ENCODE measurements at regions not wholly inside any gene's neighbourhood (a gene's known extent, or its start where the extent isn't known, plus 50 kb on each side); places are given as distances from the start of the nearest gene placed in this dataset.

DNA sequence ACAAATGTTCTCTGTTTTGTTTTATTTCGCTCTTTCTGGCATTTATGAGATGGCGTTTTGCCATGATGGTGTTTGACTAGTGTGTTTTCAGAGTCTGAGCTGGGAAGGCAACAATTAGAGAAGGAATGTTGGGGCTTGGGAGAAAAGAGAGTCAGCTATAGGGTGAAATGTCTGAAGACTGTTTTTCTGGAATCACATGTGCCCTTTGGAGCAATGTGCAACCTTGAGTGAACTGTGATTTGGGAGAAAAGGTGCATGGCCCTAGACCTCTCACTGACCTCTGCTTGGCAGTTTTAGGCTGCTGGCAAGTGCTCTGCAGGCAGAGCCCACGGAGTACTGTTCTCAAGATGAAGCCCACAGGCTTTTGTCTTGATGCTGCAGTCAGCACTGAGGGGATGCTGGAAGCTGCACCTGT is 379.9 kb upstream of the PDE3A start:
- Mint-ChIP-seq H3K36me3 (no peaks in the 10 kb centered on the region), H3K27me3 (ENCODE audit: low read depth in 3 of 3) (no peaks in the 10 kb centered on the region), H3K27ac (peak overlapping the region in 1 of 7 donors; percentile 25), H3K4me1 (no peaks in the 10 kb centered on the region), H3K9me3 (peaks cover 0 to 2% (median 0%) of the 10 kb centered on the region in 7 donors), H3K4me3 (no peak overlapping the region)
- H3K79me2 ChIP-seq (ENCODE audit: insufficient read depth, low read length): no peaks in the 10 kb centered on the region
- intact Hi-C loops (cut with micrococcal nuclease): no loop called here
- H2AFZ ChIP-seq (ENCODE audit: insufficient read depth, low read depth, low read length, poor library complexity, severe bottlenecking): no peak overlapping the region
- no peak overlapping the region for H3K4me3 ChIP-seq (replicated peaks in 1 of 3; ENCODE audit: low read depth in 2 of 3, low read length in 3 of 3)
- H3K4me2 ChIP-seq (replicated peaks; ENCODE audit: extremely low read depth, low read length, poor library complexity, severe bottlenecking): no peak overlapping the region
- no peaks in the 10 kb centered on the region for H3K27me3 ChIP-seq (ENCODE audit: control insufficient read depth in 2 of 2, insufficient read depth in 2 of 2, low read length in 2 of 2)
- H3K9me3 ChIP-seq (replicated peaks in 1 of 2; ENCODE audit: control insufficient read depth in 1 of 2, insufficient read depth in 1 of 2, low read length in 2 of 2): no peaks in the 10 kb centered on the region
- H3K4me1 ChIP-seq (ENCODE audit: control insufficient read depth in 1 of 2, insufficient read depth in 2 of 2, low read length in 2 of 2): no peaks in the 10 kb centered on the region
- H4K20me1 ChIP-seq (ENCODE audit: insufficient read depth, low read length): no peaks in the 10 kb centered on the region
- H3K27ac ChIP-seq (ENCODE audit: low read depth in 1 of 2, low read length in 2 of 2): no peak overlapping the region
- WGBS (ENCODE audit: insufficient coverage): 90% methylated on average over 3 of the region's 3 CpGs
- TF ChIP-seq, protein P1, sequence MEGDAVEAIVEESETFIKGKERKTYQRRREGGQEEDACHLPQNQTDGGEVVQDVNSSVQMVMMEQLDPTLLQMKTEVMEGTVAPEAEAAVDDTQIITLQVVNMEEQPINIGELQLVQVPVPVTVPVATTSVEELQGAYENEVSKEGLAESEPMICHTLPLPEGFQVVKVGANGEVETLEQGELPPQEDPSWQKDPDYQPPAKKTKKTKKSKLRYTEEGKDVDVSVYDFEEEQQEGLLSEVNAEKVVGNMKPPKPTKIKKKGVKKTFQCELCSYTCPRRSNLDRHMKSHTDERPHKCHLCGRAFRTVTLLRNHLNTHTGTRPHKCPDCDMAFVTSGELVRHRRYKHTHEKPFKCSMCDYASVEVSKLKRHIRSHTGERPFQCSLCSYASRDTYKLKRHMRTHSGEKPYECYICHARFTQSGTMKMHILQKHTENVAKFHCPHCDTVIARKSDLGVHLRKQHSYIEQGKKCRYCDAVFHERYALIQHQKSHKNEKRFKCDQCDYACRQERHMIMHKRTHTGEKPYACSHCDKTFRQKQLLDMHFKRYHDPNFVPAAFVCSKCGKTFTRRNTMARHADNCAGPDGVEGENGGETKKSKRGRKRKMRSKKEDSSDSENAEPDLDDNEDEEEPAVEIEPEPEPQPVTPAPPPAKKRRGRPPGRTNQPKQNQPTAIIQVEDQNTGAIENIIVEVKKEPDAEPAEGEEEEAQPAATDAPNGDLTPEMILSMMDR (IDR thresholded peaks at IDR 0.05): no peak
- no peak for DNase-seq
- H3K9ac ChIP-seq (ENCODE audit: insufficient read depth, low read length, poor library complexity, severe bottlenecking): no peak overlapping the region
- H3K36me3 ChIP-seq (replicated peaks in 1 of 2; ENCODE audit: control insufficient read depth in 1 of 2, insufficient read depth in 2 of 2, low read length in 2 of 2): no peaks in the 10 kb centered on the region

DNA sequence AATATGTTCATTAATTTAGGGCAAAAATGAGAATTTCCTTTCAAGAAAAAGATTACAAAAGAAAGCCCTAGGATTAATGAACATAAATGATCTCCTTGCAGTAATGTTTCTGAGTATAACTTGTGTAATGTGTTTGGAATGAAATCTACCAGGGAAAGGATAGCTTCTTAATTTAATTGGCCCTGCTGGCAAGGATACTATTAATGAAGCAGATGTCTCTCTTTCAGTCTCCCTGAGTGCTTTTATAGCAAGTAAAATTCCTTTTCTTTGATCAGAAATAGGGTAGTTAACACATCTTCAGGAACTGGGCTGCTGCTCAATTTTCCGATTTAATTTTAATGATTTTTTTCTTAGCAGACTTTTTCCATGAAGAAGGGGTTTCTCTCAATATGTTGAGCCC is 379.4 kb upstream of the PDE3A start:
- Histone ChIP-seq H3K4me3 (replicated peaks in 1 of 3; ENCODE audit: low read depth in 2 of 3, low read length in 3 of 3) (no peak overlapping the region), H3K27me3 (ENCODE audit: control insufficient read depth in 2 of 2, insufficient read depth in 2 of 2, low read length in 2 of 2) (no peaks in the 10 kb centered on the region), H3K4me1 (ENCODE audit: control insufficient read depth in 1 of 2, insufficient read depth in 2 of 2, low read length in 2 of 2) (no peaks in the 10 kb centered on the region), H3K9ac (ENCODE audit: insufficient read depth, low read length, poor library complexity, severe bottlenecking) (no peak overlapping the region), H3K27ac (ENCODE audit: low read depth in 1 of 2, low read length in 2 of 2) (no peak overlapping the region), H3K9me3 (replicated peaks in 1 of 2; ENCODE audit: control insufficient read depth in 1 of 2, insufficient read depth in 1 of 2, low read length in 2 of 2) (no peaks in the 10 kb centered on the region), H3K4me2 (replicated peaks; ENCODE audit: extremely low read depth, low read length, poor library complexity, severe bottlenecking) (no peak overlapping the region), H2AFZ (ENCODE audit: insufficient read depth, low read depth, low read length, poor library complexity, severe bottlenecking) (no peak overlapping the region), H3K36me3 (replicated peaks in 1 of 2; ENCODE audit: control insufficient read depth in 1 of 2, insufficient read depth in 2 of 2, low read length in 2 of 2) (no peaks in the 10 kb centered on the region), H3K79me2 (ENCODE audit: insufficient read depth, low read length) (no peaks in the 10 kb centered on the region), H4K20me1 (ENCODE audit: insufficient read depth, low read length) (no peaks in the 10 kb centered on the region)
- no peak for DNase-seq
- TF ChIP-seq, protein P1 (IDR thresholded peaks at IDR 0.05): no peak
- intact Hi-C loops (cut with micrococcal nuclease): no loop called here
- no CpG with 5 or more reads among the region's 1 CpG for WGBS (ENCODE audit: insufficient coverage)
- Mint-ChIP-seq H3K27ac (no peak overlapping the region), H3K4me3 (no peak overlapping the region), H3K4me1 (no peaks in the 10 kb centered on the region), H3K36me3 (no peaks in the 10 kb centered on the region), H3K27me3 (ENCODE audit: low read depth in 3 of 3) (no peaks in the 10 kb centered on the region), H3K9me3 (peaks cover 0 to 3% (median 0%) of the 10 kb centered on the region in 7 donors)
